H9 (cell line): ENCODE measurements at regions not wholly inside any gene's neighbourhood (a gene's known extent, or its start where the extent isn't known, plus 50 kb on each side); places are given as distances from the start of the nearest gene placed in this dataset.

Experiments
- DNase-seq: peaks from one replicate; pipeline ENCODE4 v3.0.0-alpha.2; 2017
- H2AFZ ChIP-seq: one replicate; pipeline ENCODE4 v1.6.1; 2013; ENCODE audit warnings: mild to moderate bottlenecking, low read length, control low read depth, moderate library complexity
- H2AK5ac ChIP-seq: 2 replicates; pipeline ENCODE4 v1.6.1; 2013; ENCODE audit warnings: low read length, control low read depth, mixed read lengths; ENCODE audit not compliant: insufficient read length
- H2BK120ac ChIP-seq: one replicate; pipeline ENCODE4 v1.6.1; 2013; ENCODE audit warnings: low read depth, mild to moderate bottlenecking, low read length, control low read depth, inconsistent platforms; ENCODE audit not compliant: poor library complexity, severe bottlenecking
- H2BK12ac ChIP-seq: 2 replicates; pipeline ENCODE4 v1.6.1; 2013; ENCODE audit warnings: low read length, control low read depth, mixed read lengths, low read depth; ENCODE audit not compliant: insufficient read length
- H2BK15ac ChIP-seq: 2 replicates; pipeline ENCODE4 v1.6.1; 2013; ENCODE audit warnings: low read depth, low read length, control low read depth
- H2BK20ac ChIP-seq: one replicate; pipeline ENCODE4 v1.6.1; 2013; ENCODE audit warnings: low read depth, mild to moderate bottlenecking, low read length, control low read depth, inconsistent platforms; ENCODE audit not compliant: poor library complexity, severe bottlenecking
- H2BK5ac ChIP-seq: 2 replicates; pipeline ENCODE4 v1.6.1; 2013; ENCODE audit warnings: low read length, control low read depth, mixed read lengths; ENCODE audit not compliant: insufficient read length
- H3K14ac ChIP-seq: 2 replicates; pipeline ENCODE4 v1.6.1; 2013; ENCODE audit warnings: low read length, control low read depth; ENCODE audit not compliant: insufficient read depth
- H3K18ac ChIP-seq: 2 replicates; pipeline ENCODE4 v1.6.1; 2013; ENCODE audit warnings: low read depth, mild to moderate bottlenecking, mixed read lengths, low read length, control low read depth; ENCODE audit not compliant: insufficient read length
- H3K23ac ChIP-seq: 2 replicates; pipeline ENCODE4 v1.6.1; 2013; ENCODE audit warnings: low read length, control low read depth, mixed read lengths, low read depth; ENCODE audit not compliant: insufficient read length
- H3K23me2 ChIP-seq: 2 replicates; pipeline ENCODE4 v1.6.1; 2013; ENCODE audit warnings: low read depth, mild to moderate bottlenecking, mixed read lengths, low read length, control low read depth; ENCODE audit not compliant: insufficient read length, poor library complexity, severe bottlenecking
- H3K27ac ChIP-seq: 2 replicates; pipeline ENCODE4 v1.5.1; 2013; ENCODE audit warnings: low read length, control low read depth, mixed read lengths, low read depth; ENCODE audit not compliant: insufficient read length
- H3K27me3 ChIP-seq: 2 replicates; pipeline ENCODE4 v1.6.1; 2013; ENCODE audit warnings: low read length, control low read depth, inconsistent platforms; ENCODE audit not compliant: insufficient read depth
- H3K4ac ChIP-seq: 2 replicates; pipeline ENCODE4 v1.6.1; 2013; ENCODE audit warnings: low read depth, mild to moderate bottlenecking, control low read depth, inconsistent platforms, low read length, moderate library complexity
- H3K4me1 ChIP-seq: 2 replicates; pipeline ENCODE4 v1.6.1; 2013; ENCODE audit warnings: low read length, control low read depth, inconsistent platforms; ENCODE audit not compliant: insufficient read depth
- H3K4me2 ChIP-seq: 2 replicates; pipeline ENCODE4 v1.6.1; 2013; ENCODE audit warnings: low read length, control low read depth, mixed read lengths; ENCODE audit not compliant: insufficient read length, insufficient read depth
- H3K56ac ChIP-seq: 2 replicates; pipeline ENCODE4 v1.6.1; 2013; ENCODE audit warnings: low read depth, mild to moderate bottlenecking, mixed read lengths, low read length, control low read depth; ENCODE audit not compliant: insufficient read length
- H3K79me1 ChIP-seq: 2 replicates; pipeline ENCODE4 v1.6.1; 2013; ENCODE audit warnings: low read depth, mild to moderate bottlenecking, moderate library complexity, low read length, control low read depth, inconsistent platforms; ENCODE audit not compliant: insufficient read depth, poor library complexity, severe bottlenecking
- H3K79me2 ChIP-seq: 2 replicates; pipeline ENCODE4 v1.6.1; 2013; ENCODE audit warnings: low read length, control low read depth, inconsistent platforms; ENCODE audit not compliant: insufficient read depth
- H3K9ac ChIP-seq: 2 replicates; pipeline ENCODE4 v1.6.1; 2013; ENCODE audit warnings: low read length, control low read depth, mixed read lengths; ENCODE audit not compliant: insufficient read length; ENCODE audit errors: extremely low read depth
- H3K9me3 ChIP-seq: one replicate; pipeline ENCODE4 v1.6.1; 2013; ENCODE audit warnings: low read depth, low read length, inconsistent platforms; ENCODE audit not compliant: control insufficient read depth
- H3T11ph ChIP-seq: one replicate; pipeline ENCODE4 v1.6.1; 2013; ENCODE audit warnings: mild to moderate bottlenecking, low read length, control low read depth, inconsistent platforms
- H4K20me1 ChIP-seq: one replicate; pipeline ENCODE4 v1.6.1; 2013; ENCODE audit not compliant: control insufficient read depth, insufficient read length, insufficient read depth
- H4K5ac ChIP-seq: 2 replicates; pipeline ENCODE4 v1.6.1; 2013; ENCODE audit warnings: low read depth, mild to moderate bottlenecking, mixed read lengths, low read length, control low read depth; ENCODE audit not compliant: insufficient read length
- H4K8ac ChIP-seq: replicated peaks from 2 replicates; pipeline ENCODE4 v1.6.1; 2013; ENCODE audit warnings: low read length, control low read depth, mixed read lengths, low read depth; ENCODE audit not compliant: insufficient read length
- H4K91ac ChIP-seq: 2 replicates; pipeline ENCODE4 v1.6.1; 2013; ENCODE audit warnings: low read depth, mild to moderate bottlenecking, moderate library complexity, mixed read lengths, low read length, control low read depth; ENCODE audit not compliant: insufficient read length
- H3K27ac Mint-ChIP-seq, 3 experiments: 2 replicates in 2 of 3; 3 replicates in 1 of 3; pipeline ENCODE4 v1.8.0; 2020 to 2021; ENCODE audit warnings: mixed read lengths in 3 of 3, mild to moderate bottlenecking in 1 of 3, moderate library complexity in 1 of 3
- H3K27me3 Mint-ChIP-seq: 2 replicates; pipeline ENCODE4 v1.8.0; 2021; ENCODE audit warnings: low read depth, mild to moderate bottlenecking, moderate library complexity, mixed read lengths
- H3K36me3 Mint-ChIP-seq, 3 experiments: 2 replicates in 2 of 3; 3 replicates in 1 of 3; pipeline ENCODE4 v1.8.0; 2020 to 2021; ENCODE audit warnings: low read depth in 3 of 3, mixed read lengths in 3 of 3; ENCODE audit not compliant: insufficient read depth in 1 of 3
- H3K4me1 Mint-ChIP-seq, 2 experiments: 2 replicates each; pipeline ENCODE4 v1.8.0; 2020; ENCODE audit warnings: mixed read lengths in 2 of 2
- H3K4me3 Mint-ChIP-seq, 2 experiments: 2 replicates in 1 of 2; 3 replicates in 1 of 2; pipeline ENCODE4 v1.8.0; 2020 to 2021; ENCODE audit warnings: mild to moderate bottlenecking in 2 of 2, mixed read lengths in 2 of 2, moderate library complexity in 1 of 2
- H3K9me3 Mint-ChIP-seq, 2 experiments: 2 replicates in 1 of 2; 3 replicates in 1 of 2; pipeline ENCODE4 v1.8.0; 2020; ENCODE audit warnings: mild to moderate bottlenecking in 2 of 2, mixed read lengths in 2 of 2, moderate library complexity in 1 of 2
- WGBS: extraction: QIAGEN DNeasy Blood & Tissue Kit; methylation state at CpG from one replicate; pipeline ENCODE4 v1.1.7; 2013; ENCODE audit warnings: missing lambda C conversion rate, low lambda C conversion rate, mixed read lengths; ENCODE audit not compliant: insufficient read length; ENCODE audit errors: extremely low coverage; 5-methylcytosine and 5-hydroxymethylcytosine counted together
- TF ChIP-seq, protein P1 (sequence below): fragments of 200-600 bp; sonication (generic); conservative IDR thresholded peaks from 3 replicates; pipeline ENCODE4 v1.8.0; 2021; ENCODE audit warnings: antibody characterized with exemption, mild to moderate bottlenecking

DNA sequence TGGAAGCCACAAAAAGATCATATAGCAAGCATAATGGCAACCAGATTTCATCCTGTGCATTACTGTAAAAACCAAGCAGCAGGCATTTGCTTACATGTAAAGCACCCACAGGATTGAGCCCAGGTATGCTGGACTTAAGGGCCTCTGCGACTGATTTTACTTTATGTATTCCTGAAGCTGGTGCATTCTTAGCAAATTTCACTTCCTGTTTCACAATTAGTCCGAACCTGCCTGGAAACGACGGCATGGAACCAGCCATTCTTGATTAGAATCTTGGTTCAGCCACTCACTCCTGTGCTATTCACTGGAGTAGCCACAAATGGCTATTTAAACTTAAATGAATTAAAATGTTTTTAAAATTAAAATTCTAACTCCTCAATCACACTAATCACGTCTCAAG, 239.2 kb downstream of the NUAK1 start:
- H2BK5ac ChIP-seq: no peak overlapping the region
- no peak overlapping the region for H3K27ac ChIP-seq
- H3K4me1 ChIP-seq: peaks cover 5% of the 10 kb centered on the region; the same call in 1 of the 2 replicates
- no peak overlapping the region for H3K56ac ChIP-seq
- no CpG with 5 or more reads among the region's 5 CpGs for WGBS
- H2BK120ac ChIP-seq: no peak overlapping the region
- no peaks in the 10 kb centered on the region for H3K27me3 ChIP-seq
- no peaks in the 10 kb centered on the region for H4K20me1 ChIP-seq
- no peak overlapping the region for H4K91ac ChIP-seq
- H3K9me3 Mint-ChIP-seq: no peaks in the 10 kb centered on the region; a peak in 1 of 5 replicates
- no peaks in the 10 kb centered on the region for H3K79me1 ChIP-seq
- H2BK20ac ChIP-seq: no peak overlapping the region
- H2BK15ac ChIP-seq: no peak overlapping the region
- H4K8ac ChIP-seq: no peak overlapping the region
- H3K9ac ChIP-seq: no peak overlapping the region
- H3K4ac ChIP-seq: no peak overlapping the region
- no peak overlapping the region for H2BK12ac ChIP-seq
- H3K4me3 Mint-ChIP-seq: no peak overlapping the region
- no peaks in the 10 kb centered on the region for H3K23me2 ChIP-seq
- no peak overlapping the region for H3K14ac ChIP-seq
- H3K27me3 Mint-ChIP-seq: no peaks in the 10 kb centered on the region; the same call in 1 of the 2 replicates
- H3K23ac ChIP-seq: no peak overlapping the region
- DNase-seq: no peak
- no peak overlapping the region for H3T11ph ChIP-seq
- no peaks in the 10 kb centered on the region for H3K9me3 ChIP-seq
- no peak overlapping the region for H3K18ac ChIP-seq
- TF ChIP-seq, protein P1, sequence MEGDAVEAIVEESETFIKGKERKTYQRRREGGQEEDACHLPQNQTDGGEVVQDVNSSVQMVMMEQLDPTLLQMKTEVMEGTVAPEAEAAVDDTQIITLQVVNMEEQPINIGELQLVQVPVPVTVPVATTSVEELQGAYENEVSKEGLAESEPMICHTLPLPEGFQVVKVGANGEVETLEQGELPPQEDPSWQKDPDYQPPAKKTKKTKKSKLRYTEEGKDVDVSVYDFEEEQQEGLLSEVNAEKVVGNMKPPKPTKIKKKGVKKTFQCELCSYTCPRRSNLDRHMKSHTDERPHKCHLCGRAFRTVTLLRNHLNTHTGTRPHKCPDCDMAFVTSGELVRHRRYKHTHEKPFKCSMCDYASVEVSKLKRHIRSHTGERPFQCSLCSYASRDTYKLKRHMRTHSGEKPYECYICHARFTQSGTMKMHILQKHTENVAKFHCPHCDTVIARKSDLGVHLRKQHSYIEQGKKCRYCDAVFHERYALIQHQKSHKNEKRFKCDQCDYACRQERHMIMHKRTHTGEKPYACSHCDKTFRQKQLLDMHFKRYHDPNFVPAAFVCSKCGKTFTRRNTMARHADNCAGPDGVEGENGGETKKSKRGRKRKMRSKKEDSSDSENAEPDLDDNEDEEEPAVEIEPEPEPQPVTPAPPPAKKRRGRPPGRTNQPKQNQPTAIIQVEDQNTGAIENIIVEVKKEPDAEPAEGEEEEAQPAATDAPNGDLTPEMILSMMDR: no peak
- no peak overlapping the region for H2AFZ ChIP-seq
- no peak overlapping the region for H3K27ac Mint-ChIP-seq
- no peak overlapping the region for H4K5ac ChIP-seq
- H3K79me2 ChIP-seq: no peaks in the 10 kb centered on the region
- peaks cover 0 to 4% (median 2%) of the 10 kb centered on the region in 3 experiments; a peak in 2 of 7 replicates for H3K36me3 Mint-ChIP-seq
- peaks cover 40 to 42% of the 10 kb centered on the region in 2 experiments for H3K4me1 Mint-ChIP-seq
- H3K4me2 ChIP-seq: no peak overlapping the region
- H2AK5ac ChIP-seq: no peak overlapping the region
